AG04449 (cell line): ENCODE measurements at regions not wholly inside any gene's neighbourhood (a gene's known extent, or its start where the extent isn't known, plus 50 kb on each side); places are given as distances from the start of the nearest gene placed in this dataset.

Source experiments
- CTCF ChIA-PET: fragments of 350-600 bp; formaldehyde crosslinking; extraction: SDS; loops from one replicate; lab custom pipeline; 2021; ENCODE audit warnings: antibody characterized with exemption; lab: Yijun Ruan, JAX
- POLR2A ChIA-PET: fragments of 400-600, 350-600 bp; formaldehyde crosslinking; extraction: SDS; loops from one replicate; lab custom pipeline; 2020; ENCODE audit warnings: antibody characterized with exemption, inconsistent platforms; lab: Yijun Ruan, JAX
- DNase-seq: peaks from one replicate; pipeline ENCODE4 v3.0.0-alpha.2; 2010; ENCODE audit warnings: low read depth, low spot score
- H3K4me3 ChIP-seq: 2 replicates; pipeline ENCODE4 v1.5.1; 2011; ENCODE audit warnings: low read depth, mild to moderate bottlenecking, control low read depth, low read length
- CTCF ChIP-seq: IDR thresholded peaks from one replicate; pipeline ENCODE4 v1.5.1; 2011; ENCODE audit warnings: mild to moderate bottlenecking, moderate library complexity, low read length, control low read depth, inconsistent platforms; ENCODE audit not compliant: insufficient read depth; ENCODE audit errors: missing control alignments

- ChIA-PET POLR2A (no interaction called here), CTCF (interaction anchor here (1.4 to 16.5 kb wide), 4 partner anchors 8 to 113 kb away, joined by 3 to 362 read pairs (median 56); partner anchors contain the start of gene MR1)
- DNase-seq: no peak
- H3K4me3 ChIP-seq: no peak overlapping the region
- TF ChIP-seq CTCF: no peak
Measured at GRCh38 chr1:181150273-181150672, 61.8 kb downstream of the IER5 start.

GRCh38 chr1:181150842-181151241, 62.3 kb downstream of the IER5 start:
- ChIA-PET POLR2A (no interaction called here), CTCF (interaction anchor here (1.6 to 16.5 kb wide), 3 partner anchors 9 to 114 kb away, joined by 5 to 362 read pairs (median 109); partner anchors contain the start of gene MR1)
- no peak for DNase-seq
- no peak for TF ChIP-seq CTCF
- H3K4me3 ChIP-seq: no peak overlapping the region

GRCh38 chr1:181151378-181152326, 63.2 kb downstream of the IER5 start:
- DNase-seq: no peak
- ChIA-PET CTCF (interaction anchor here (1.6 to 16.5 kb wide), 5 partner anchors 10 to 270 kb away, joined by 5 to 362 read pairs (median 16); partner anchors contain the start of gene MR1), POLR2A (no interaction called here)
- H3K4me3 ChIP-seq: no peak overlapping the region
- TF ChIP-seq CTCF: no peak

- ChIA-PET CTCF (interaction anchor here (1.7 to 16.5 kb wide), 6 partner anchors 11 to 271 kb away, joined by 6 to 362 read pairs (median 15); partner anchors contain the start of gene MR1), POLR2A (interaction anchor here (1.0 to 1.5 kb wide), 3 partner anchors 17 to 131 kb away, joined by 3 to 4 read pairs (median 3); partner anchors contain the start of genes IER5 and STX6)
- no peak for TF ChIP-seq CTCF
- H3K4me3 ChIP-seq: no peak overlapping the region
- DNase-seq: peak; percentile 34
Measured at GRCh38 chr1:181152892-181153633, 64.6 kb downstream of the IER5 start.

GRCh38 chr1:181153634-181153961, 65.1 kb downstream of the IER5 start:
- TF ChIP-seq CTCF: no peak
- ChIA-PET POLR2A (interaction anchor here (1.4 to 1.5 kb wide), 2 partner anchors 65 to 131 kb away, joined by 3 to 4 read pairs; partner anchors contain the start of genes IER5 and STX6), CTCF (interaction anchor here (1.7 to 16.5 kb wide), 6 partner anchors 10 to 272 kb away, joined by 6 to 362 read pairs (median 15); partner anchors contain the start of gene MR1)

More at GRCh38 chr1:181153634-181153961, 65.1 kb downstream of the IER5 start:
- DNase-seq: no peak
- no peak overlapping the region for H3K4me3 ChIP-seq
